ENCODE measurements at regions not wholly inside any gene's neighbourhood (a gene's known extent, or its start where the extent isn't known, plus 50 kb on each side); places are given as distances from the start of the nearest gene placed in this dataset.

DNA sequence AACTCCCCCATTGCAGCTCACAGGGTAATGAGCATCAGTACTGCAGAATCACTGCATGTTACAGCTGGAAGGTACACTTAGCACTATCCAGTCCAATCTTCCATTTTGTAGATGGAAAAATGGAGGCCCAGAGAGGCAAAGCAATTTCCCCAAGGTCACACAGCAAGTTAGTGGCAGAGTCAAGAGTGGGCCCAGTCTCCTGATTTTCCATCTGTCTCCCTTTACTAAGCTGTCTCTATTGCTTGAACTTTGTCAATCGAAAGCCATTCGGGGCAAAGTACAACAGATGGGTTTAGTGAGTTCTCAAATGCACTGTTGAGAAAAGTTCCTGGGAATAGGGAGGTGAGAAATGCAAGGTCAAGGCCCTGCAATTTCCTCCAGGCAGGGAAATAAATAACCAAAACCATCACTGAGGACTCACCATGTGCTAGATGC is 50.4 kb upstream of the IFFO2 start:
- Mint-ChIP-seq H3K27ac (ENCODE audit: unreplicated experiment) (no peak overlapping the region), H3K9me3 (ENCODE audit: low read depth, unreplicated experiment) (peaks cover 7% of the 10 kb centered on the region), H3K4me3 (ENCODE audit: low read depth, unreplicated experiment) (no peak overlapping the region), H3K36me3 (ENCODE audit: insufficient read depth, unreplicated experiment) (peaks cover 20% of the 10 kb centered on the region), H3K4me1 (ENCODE audit: low read depth, unreplicated experiment) (peaks cover 47% of the 10 kb centered on the region), H3K27me3 (ENCODE audit: unreplicated experiment) (no peaks in the 10 kb centered on the region)
- CTCF ChIA-PET = no interaction called here
- TF ChIP-seq CTCF (IDR thresholded peaks at IDR 0.05; ENCODE audit: unreplicated experiment) = no peak
- no peak for DNase-seq
- BruUV-seq (replicated peaks) = no TSS peak
- intact Hi-C loops (cut with micrococcal nuclease; ENCODE audit: unreplicated experiment) = no loop called here

Data from Calu3 (cell line).